Heart right ventricle (tissue), 16 donors: ENCODE measurements at regions not wholly inside any gene's neighbourhood (a gene's known extent, or its start where the extent isn't known, plus 50 kb on each side); places are given as distances from the start of the nearest gene placed in this dataset.

Experiments used
- ATAC-seq, 8 donors: fragments of 200-7000 bp; cut with Tn5 transposase; one replicate each; pipeline ENCODE4 v1.9.1; 2020; ENCODE audit warnings: mild to moderate bottlenecking in 8 of 8, moderate library complexity in 8 of 8, moderate number of reproducible peaks in 1 of 8
- DNase-seq, 2 donors: peaks; one replicate each; pipeline ENCODE4 v3.0.0-alpha.2; 2020
- H3K27ac ChIP-seq, 10 donors: fragments of 200-600 bp; sonication (generic) in 2 of 10; one replicate each; pipeline versions ENCODE4 v1.5.0 to v1.8.0; 2020 to 2022; ENCODE audit warnings: mild to moderate bottlenecking in 3 of 10
- H3K27me3 ChIP-seq, 7 donors: fragments of 200-600 bp; one replicate each; pipeline ENCODE4 v1.8.0; 2021 to 2022; ENCODE audit warnings: mild to moderate bottlenecking in 2 of 7
- H3K36me3 ChIP-seq, 9 donors: fragments of 200-600 bp; sonication (generic) in 1 of 9; one replicate each; pipeline versions ENCODE4 v1.5.0 to v1.8.0; 2020 to 2022; ENCODE audit warnings: mild to moderate bottlenecking in 2 of 9
- H3K4me1 ChIP-seq, 9 donors: fragments of 200-600 bp; sonication (generic) in 1 of 9; one replicate each; pipeline versions ENCODE4 v1.5.0 to v1.8.0; 2020 to 2022; ENCODE audit warnings: mild to moderate bottlenecking in 4 of 9
- H3K4me3 ChIP-seq, 10 donors: fragments of 200-600 bp; sonication (generic) in 2 of 10; one replicate each; pipeline versions ENCODE4 v1.5.0 to v1.8.0; 2020 to 2022; ENCODE audit warnings: mild to moderate bottlenecking in 7 of 10, moderate library complexity in 2 of 10
- H3K9me3 ChIP-seq, 11 donors: fragments of 200-600 bp in 10 of 11; sonication (generic) in 2 of 11; one replicate each; pipeline versions ENCODE4 v1.5.0 to v1.8.0; 2013 to 2022; ENCODE audit warnings: mild to moderate bottlenecking in 2 of 11, control low read depth in 1 of 11, moderate library complexity in 1 of 11
- CTCF ChIP-seq, 9 donors: fragments of 200-600 bp; sonication (generic) in 2 of 9; IDR thresholded peaks; one replicate each; pipeline versions ENCODE4 v1.5.0 to v1.8.0; 2021 to 2022; ENCODE audit warnings: antibody characterized with exemption in 9 of 9, mild to moderate bottlenecking in 5 of 9, moderate library complexity in 1 of 9
- WGBS, 2 donors: extraction: QIAGEN DNeasy Blood & Tissue Kit; methylation state at CpG; one replicate each; pipeline ENCODE4 v1.1.7; 2013; ENCODE audit warnings: inconsistent platforms in 1 of 2; 5-methylcytosine and 5-hydroxymethylcytosine counted together
- intact Hi-C, 10 donors: fragments of 100-400 bp; cut with DNase I; formaldehyde crosslinking; loops; one replicate each; pipeline versions ENCODE4 v1.11.1 to v1.14.2; 2022
- donor health status: Arrhythmogenic right ventricular cardiomyopathy.
- donor health status: ischemic (EF 13 %, LVEDD 7.1; RV severe dilation, severe dysfunction).
- donor health status: healthy with polysubstance abuse.
- donor health status: DM: no; HTN: yes; CAD: no.
- donor health status: DM: no; HTN: no; CAD: no.
- donor health status: ischemic (EF 25% LVEDD 6.9; RV normal size, moderate dysfunction).
- donor health status: ischemic (EF 25% LVEDD 5.7; RV mildly dilated, moderate dysfunction).
- donor health status: healthy.
- donor health status: DM: yes; HTN: yes; CAD: no.
- donor health status: Ischemic cardiomyopathy.
- donor health status: ischemic (EF 35%, LVEDD 5.7; RV mildly dilated, moderate dysfunction).
- donor health status: nonischemic (EF 11% LVEDD 7.7; RV severe dilation, severe dysfunction).
- donor health status: DM: yes; HTN: yes; CAD: no.
- donor health status: PGD.
- donor health status: ischemic (EF 29% LVEDD 5.4; RV normal size, mild dysfunction).
- donor health status: nonischemic (EF 23%, LVEDD 6.1; RV moderate dilation, normal function).

DNA sequence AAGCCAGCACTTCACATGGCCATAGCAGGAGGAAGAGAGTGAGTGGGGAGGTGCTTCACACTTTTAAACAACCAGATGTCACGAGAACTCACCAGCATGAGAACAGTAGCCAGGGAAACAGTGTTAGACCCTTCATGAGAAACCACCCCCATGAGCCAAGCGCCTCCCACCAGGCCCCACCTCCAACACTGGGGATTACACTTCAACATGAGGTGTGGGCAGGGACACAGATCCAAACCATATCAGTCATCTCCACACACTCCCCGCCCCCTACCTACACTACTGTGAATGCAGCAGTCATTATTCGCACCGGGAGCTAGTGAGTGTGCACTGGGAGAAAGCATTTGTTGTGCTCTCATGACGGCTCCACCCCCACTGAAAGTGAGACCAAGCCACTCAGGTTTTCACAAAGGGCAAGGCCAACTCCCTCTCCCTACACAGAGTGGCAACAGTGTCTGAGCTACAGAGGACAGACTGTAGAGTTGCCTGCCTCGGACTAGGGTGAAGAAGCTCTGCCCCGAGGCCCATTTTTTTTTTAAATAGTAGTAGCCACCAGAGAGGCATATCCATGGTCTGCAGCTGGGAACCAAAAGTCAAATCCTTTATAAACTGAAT is 125.6 kb downstream of the BARHL2 start:
- WGBS, 2 donors: 57 to 59% methylated on average over 8 of the region's 8 CpGs
- Histone ChIP-seq H3K4me3 (no peak overlapping the region), H3K27me3 (peaks cover 0 to 17% (median 0%) of the 10 kb centered on the region in 7 donors), H3K27ac (no peak overlapping the region), H3K36me3 (no peaks in the 10 kb centered on the region), H3K4me1 (no peaks in the 10 kb centered on the region), H3K9me3 (peaks cover 0 to 35% (median 9%) of the 10 kb centered on the region in 11 donors)
- ATAC-seq: no peak
- intact Hi-C loops: no loop called here
- TF ChIP-seq CTCF (IDR thresholded peaks at IDR 0.05): no peak
- DNase-seq: no peak

GRCh38 chr1:90580176-90580575 is 136.9 kb downstream of the BARHL2 start:
- Histone ChIP-seq H3K27me3 (peaks cover 0 to 51% (median 8%) of the 10 kb centered on the region in 7 donors), H3K4me3 (no peak overlapping the region), H3K4me1 (no peaks in the 10 kb centered on the region), H3K27ac (no peak overlapping the region), H3K9me3 (no peaks in the 10 kb centered on the region), H3K36me3 (no peaks in the 10 kb centered on the region)
- no peak for ATAC-seq
- TF ChIP-seq CTCF (IDR thresholded peaks at IDR 0.05): no peak
- 38 to 48% methylated on average over 3 of the region's 3 CpGs for WGBS, 2 donors
- DNase-seq: no peak
- intact Hi-C loops: loop anchor here in 3 of 10 donors (5.0 to 10.0 kb wide), 3 partner anchors 385 to 587 kb away; no protein-coding TSS in a partner anchor

GRCh38 chr1:90579212-90579802 is 137.8 kb downstream of the BARHL2 start:
- Histone ChIP-seq H3K27me3 (peaks cover 0 to 59% (median 12%) of the 10 kb centered on the region in 7 donors), H3K4me3 (no peak overlapping the region), H3K9me3 (peaks cover 0 to 4% (median 0%) of the 10 kb centered on the region in 11 donors), H3K36me3 (no peaks in the 10 kb centered on the region), H3K4me1 (no peaks in the 10 kb centered on the region), H3K27ac (no peak overlapping the region)
- DNase-seq: no peak
- ATAC-seq: no peak
- TF ChIP-seq CTCF (IDR thresholded peaks at IDR 0.05): peak; percentile 26 to 75 (median 68)
- 41 to 42% methylated on average over 3 of the region's 3 CpGs for WGBS, 2 donors
- intact Hi-C loops: loop anchor here in 3 of 10 donors (10.0 kb wide), 2 partner anchors 465 to 585 kb away; no protein-coding TSS in a partner anchor

GRCh38 chr1:90574692-90575370 is 142.3 kb downstream of the BARHL2 start:
- Histone ChIP-seq H3K27me3 (peaks cover 0 to 54% (median 9%) of the 10 kb centered on the region in 7 donors), H3K4me1 (no peaks in the 10 kb centered on the region), H3K36me3 (no peaks in the 10 kb centered on the region), H3K27ac (no peak overlapping the region), H3K9me3 (peaks cover 0 to 4% (median 0%) of the 10 kb centered on the region in 11 donors), H3K4me3 (no peak overlapping the region)
- no peak for TF ChIP-seq CTCF (IDR thresholded peaks at IDR 0.05)
- no peak for ATAC-seq
- DNase-seq: no peak
- WGBS, 2 donors: 81 to 83% methylated on average over 1 of the region's 1 CpG
- intact Hi-C loops: loop anchor here in 3 of 10 donors (10.0 kb wide), 2 partner anchors 460 to 590 kb away; no protein-coding TSS in a partner anchor
